22Rv1 (cell line): ENCODE measurements at regions not wholly inside any gene's neighbourhood (a gene's known extent, or its start where the extent isn't known, plus 50 kb on each side); places are given as distances from the start of the nearest gene placed in this dataset.

ENCODE experiments used
- ZFX ChIP-seq: fragments of 450-650 bp; IDR thresholded peaks from 2 replicates; pipeline ENCODE4 v1.6.1; 2017; ENCODE audit warnings: antibody characterized with exemption, borderline replicate concordance
- TF ChIP-seq, protein P1 (sequence below): fragments of 450-650 bp; IDR thresholded peaks from 2 replicates; pipeline ENCODE4 v1.5.1; 2017; ENCODE audit warnings: mild to moderate bottlenecking

DNA sequence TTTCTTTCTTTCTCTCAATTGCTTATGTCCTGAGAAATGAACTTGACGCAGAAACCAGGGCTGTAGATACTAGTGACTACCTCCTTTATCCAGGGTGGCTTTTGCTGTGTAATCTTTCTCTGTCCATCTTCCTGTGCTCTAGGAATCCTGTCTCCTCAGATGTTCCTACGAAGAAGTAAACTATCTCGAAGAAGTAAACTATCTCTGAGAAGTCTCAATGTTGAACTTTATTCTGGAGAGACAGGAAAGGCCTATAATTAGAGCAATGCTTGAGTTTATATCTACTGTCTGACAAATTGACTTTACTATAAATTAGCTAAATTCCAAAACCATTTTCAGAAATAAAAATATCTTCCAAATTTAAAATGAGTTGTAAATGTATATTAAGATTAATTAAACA is 541.5 kb upstream of the DPP6 start:
- TF ChIP-seq, protein P1, sequence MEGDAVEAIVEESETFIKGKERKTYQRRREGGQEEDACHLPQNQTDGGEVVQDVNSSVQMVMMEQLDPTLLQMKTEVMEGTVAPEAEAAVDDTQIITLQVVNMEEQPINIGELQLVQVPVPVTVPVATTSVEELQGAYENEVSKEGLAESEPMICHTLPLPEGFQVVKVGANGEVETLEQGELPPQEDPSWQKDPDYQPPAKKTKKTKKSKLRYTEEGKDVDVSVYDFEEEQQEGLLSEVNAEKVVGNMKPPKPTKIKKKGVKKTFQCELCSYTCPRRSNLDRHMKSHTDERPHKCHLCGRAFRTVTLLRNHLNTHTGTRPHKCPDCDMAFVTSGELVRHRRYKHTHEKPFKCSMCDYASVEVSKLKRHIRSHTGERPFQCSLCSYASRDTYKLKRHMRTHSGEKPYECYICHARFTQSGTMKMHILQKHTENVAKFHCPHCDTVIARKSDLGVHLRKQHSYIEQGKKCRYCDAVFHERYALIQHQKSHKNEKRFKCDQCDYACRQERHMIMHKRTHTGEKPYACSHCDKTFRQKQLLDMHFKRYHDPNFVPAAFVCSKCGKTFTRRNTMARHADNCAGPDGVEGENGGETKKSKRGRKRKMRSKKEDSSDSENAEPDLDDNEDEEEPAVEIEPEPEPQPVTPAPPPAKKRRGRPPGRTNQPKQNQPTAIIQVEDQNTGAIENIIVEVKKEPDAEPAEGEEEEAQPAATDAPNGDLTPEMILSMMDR, result no peak
- TF ChIP-seq ZFX, result no peak
